GM20000 (cell line): ENCODE measurements at regions not wholly inside any gene's neighbourhood (a gene's known extent, or its start where the extent isn't known, plus 50 kb on each side); places are given as distances from the start of the nearest gene placed in this dataset.

Source experiments
- DNase-seq: peaks from one replicate; pipeline ENCODE4 v3.0.0; 2012; ENCODE audit warnings: low spot score
- CTCF ChIP-seq: IDR thresholded peaks from 2 replicates; pipeline ENCODE4 v1.5.1; 2012; ENCODE audit warnings: mild to moderate bottlenecking, control low read depth; ENCODE audit errors: extremely low read depth, missing control alignments

- TF ChIP-seq CTCF, result no peak
- DNase-seq, result no peak
These were observed 64.0 kb upstream of the PCED1B start for GRCh38 chr12:47015381-47015780.

GRCh38 chr12:47017041-47017713 lies 62.2 kb upstream of the PCED1B start:
- no peak for DNase-seq
- no peak for TF ChIP-seq CTCF

GRCh38 chr12:47017901-47018475 lies 61.4 kb upstream of the PCED1B start:
- DNase-seq, result no peak
- TF ChIP-seq CTCF, result no peak

GRCh38 chr12:47020211-47020821 lies 59.1 kb upstream of the PCED1B start:
- no peak for DNase-seq
- TF ChIP-seq CTCF, result no peak

GRCh38 chr12:47021298-47021697 lies 58.1 kb upstream of the PCED1B start:
- peak; percentile 58 for TF ChIP-seq CTCF
- peak; percentile 45 for DNase-seq

- DNase-seq, result no peak
- TF ChIP-seq CTCF, result no peak
These were observed 57.1 kb upstream of the PCED1B start for GRCh38 chr12:47022296-47022695.

- no peak for TF ChIP-seq CTCF
- DNase-seq, result no peak
These were observed 56.1 kb upstream of the PCED1B start for GRCh38 chr12:47023311-47023710.
